ENCODE measurements at regions not wholly inside any gene's neighbourhood (a gene's known extent, or its start where the extent isn't known, plus 50 kb on each side); places are given as distances from the start of the nearest gene placed in this dataset.
A peak's percentile ranks its signal among the peaks of the same experiment; 100 is the strongest.
"Not testable (repeated sequence)": the region's sequence is repeated elsewhere in the genome, so short reads cannot be mapped to it uniquely, and the experiment has no call there.

DNA sequence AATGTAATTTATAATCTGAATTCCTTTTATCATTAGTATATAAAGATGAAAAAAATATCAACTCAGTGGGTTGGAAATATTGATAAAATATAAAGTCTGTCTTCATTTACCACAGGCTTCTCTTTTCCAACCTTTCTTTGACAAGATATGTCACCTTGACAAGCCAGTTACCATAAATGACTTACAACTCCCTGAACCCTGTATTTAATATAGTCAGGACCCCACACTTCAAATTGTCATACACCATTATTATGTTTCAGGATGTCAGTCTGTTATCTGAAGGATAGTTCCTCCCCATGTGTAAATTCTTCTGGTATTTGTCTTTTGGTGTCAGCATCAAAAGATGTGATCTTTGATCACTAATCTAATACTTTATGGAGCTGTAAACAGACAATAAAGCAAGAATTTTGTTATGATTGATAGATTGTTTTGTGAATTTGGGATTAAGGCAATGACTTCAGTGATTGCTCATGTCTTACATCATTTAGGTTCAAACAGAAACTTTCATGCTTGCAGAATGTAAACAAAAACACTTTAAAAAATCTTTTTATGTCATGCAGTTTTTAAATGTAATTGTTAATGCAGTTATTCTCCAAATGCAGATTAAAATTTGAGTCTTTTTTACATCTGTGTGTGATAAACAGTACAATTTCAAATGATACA, 503.5 kb upstream of the BCHE start:
- no peak for DNase-seq (ENCODE audit: low read depth)

DNA sequence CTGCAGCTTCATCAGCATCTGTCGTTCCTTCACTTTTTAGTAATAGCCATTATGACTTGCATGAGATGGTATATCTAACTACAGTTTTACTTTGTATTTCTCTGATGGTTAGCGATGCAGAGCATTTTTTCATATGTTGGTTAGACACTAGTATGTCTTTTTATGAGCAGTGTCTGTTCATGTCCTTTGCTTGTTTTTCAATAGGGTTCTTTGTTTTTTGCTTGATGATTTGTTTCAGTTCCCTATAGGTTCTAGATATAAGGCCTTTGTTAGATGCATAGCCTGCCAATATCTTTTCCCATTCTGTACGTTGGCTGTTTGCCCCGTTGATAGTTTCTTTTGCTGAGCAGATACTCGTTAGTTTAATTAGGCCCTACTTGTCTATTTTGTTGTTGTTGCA, 487.2 kb upstream of the BCHE start:
- no peak for DNase-seq (ENCODE audit: low read depth)

DNA sequence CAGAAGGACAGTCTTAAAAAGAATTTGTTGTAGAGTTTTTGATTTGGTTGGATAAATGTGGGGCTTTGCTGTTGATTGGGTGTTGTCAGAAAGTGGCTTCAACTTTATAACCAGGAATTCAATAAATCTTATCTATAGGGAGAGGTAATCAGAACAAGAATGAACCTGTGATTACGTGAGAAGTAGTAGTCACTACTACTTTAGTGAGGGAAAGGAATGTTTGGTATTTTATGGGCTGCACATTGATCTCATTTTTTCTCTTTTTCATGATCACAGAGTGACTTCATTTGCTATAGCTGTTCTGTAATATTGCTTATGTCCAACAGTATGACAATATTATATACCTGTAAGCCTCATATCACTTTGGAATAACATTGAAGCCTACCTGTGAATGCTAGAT, 485.2 kb upstream of the BCHE start:
- DNase-seq (ENCODE audit: low read depth), result no peak

DNA sequence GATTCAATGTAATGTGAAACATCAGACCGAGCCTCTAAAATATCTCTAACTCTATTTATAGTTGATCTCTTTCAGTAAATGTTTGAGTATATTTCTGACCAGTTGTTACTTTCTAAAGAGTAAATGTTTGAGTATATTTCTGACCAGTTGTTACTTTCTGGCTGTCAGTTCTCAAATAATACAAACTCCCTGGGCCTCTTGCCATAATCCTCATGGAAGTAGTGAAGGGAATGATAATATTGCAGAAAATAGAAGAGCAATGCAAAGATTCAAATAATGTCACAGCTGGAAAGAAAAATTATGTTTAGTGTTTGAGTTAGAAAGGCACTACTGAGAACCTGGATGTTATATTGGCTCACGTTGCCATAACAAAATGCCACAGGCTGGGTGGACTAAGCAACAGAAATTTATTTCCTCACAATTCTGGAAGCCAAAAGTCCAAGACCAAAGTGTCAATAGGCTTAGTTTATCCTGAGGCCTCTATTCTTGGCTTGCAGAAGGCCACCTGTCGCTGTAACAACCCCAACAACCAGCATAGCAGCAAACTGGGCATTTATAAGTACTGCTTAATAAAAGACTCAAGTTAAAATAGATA, 470.6 kb upstream of the BCHE start:
- no peak for DNase-seq (ENCODE audit: low read depth)

DNA sequence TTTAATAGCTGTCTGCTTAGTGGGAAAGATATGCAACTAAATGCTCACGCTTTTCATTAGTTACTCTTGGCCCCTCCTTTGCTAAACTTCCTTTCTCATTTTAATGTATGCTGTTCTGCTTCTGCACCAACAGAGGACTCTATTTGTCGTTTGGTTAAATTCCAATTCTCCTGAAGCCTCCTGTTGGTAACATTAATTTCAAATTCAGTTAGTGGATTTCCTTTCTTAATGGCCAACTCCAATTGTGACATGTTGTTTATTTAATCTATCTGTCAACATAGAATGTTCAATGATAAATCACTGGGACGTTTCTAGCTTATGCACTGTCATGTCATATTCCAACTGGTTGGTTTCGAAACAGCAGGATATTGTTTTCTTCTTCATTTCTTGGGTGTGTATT, 467.4 kb upstream of the BCHE start:
- DNase-seq (ENCODE audit: low read depth), result no peak

DNA sequence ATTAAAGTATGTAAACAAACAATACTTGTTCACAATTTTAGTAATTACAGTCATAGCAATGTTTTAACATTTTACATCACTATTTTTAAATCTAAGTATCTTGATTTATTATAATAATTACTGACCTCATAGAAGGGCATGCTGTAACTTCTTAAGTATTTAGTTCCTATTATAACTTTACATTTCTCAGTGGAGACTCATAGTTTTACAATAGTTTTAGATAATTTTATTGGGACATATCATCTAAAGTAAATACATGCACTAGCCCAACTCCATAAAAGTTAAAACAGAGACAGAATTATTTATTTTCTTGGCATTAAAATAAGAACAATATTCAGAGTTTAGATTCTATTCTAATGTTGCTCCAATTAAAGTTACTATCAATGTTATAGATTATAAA, 466.5 kb upstream of the BCHE start:
- DNase-seq (ENCODE audit: low read depth), result no peak

DNA sequence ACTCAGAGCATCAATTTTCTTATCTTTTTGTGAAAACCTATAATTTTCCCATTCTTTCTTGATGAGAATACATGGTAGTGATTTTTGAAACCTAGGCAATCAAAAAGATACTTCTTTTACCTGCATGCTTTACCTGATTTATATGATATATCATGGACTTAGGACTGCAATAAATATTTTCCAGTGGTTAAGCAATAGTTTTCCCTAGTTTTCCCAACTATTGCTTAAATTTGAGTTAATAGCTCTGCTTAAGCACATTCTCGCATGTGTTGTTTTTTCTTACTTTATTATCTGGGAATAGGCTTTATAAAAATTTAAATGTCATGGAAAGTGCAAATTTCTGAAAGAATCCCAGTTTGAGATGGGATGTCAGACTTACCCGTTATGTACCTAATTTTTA, 465.1 kb upstream of the BCHE start:
- DNase-seq (ENCODE audit: low read depth), result no peak

DNA sequence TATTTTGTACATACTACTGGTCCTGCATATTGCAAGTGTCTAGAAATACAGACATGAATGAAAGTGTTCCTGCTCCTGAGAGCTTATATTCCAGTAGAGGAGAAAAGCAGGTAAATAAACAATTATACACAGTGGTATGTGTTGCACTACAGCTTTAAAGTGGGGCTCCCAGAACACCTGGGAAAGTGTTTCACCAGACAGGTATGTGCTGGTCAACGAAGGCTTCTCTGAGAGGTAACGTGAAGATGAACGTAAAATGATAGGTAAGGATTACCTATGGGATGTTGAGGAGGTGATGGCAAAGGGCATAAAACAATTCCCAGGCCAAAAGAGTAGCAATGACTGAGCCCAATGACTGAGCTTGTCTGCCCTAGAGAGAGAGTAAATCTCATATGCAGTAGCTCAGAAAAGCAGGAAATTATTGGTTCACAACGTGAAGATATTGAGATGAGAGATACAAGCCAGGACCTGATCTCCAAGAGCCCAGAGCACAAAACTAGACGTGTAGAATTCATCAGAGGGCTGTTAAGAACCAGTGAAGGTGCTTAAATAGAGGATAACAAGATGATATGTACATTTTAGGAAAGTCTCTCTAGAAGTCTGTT, 459.1 kb upstream of the BCHE start:
- no peak for DNase-seq (ENCODE audit: low read depth)

DNA sequence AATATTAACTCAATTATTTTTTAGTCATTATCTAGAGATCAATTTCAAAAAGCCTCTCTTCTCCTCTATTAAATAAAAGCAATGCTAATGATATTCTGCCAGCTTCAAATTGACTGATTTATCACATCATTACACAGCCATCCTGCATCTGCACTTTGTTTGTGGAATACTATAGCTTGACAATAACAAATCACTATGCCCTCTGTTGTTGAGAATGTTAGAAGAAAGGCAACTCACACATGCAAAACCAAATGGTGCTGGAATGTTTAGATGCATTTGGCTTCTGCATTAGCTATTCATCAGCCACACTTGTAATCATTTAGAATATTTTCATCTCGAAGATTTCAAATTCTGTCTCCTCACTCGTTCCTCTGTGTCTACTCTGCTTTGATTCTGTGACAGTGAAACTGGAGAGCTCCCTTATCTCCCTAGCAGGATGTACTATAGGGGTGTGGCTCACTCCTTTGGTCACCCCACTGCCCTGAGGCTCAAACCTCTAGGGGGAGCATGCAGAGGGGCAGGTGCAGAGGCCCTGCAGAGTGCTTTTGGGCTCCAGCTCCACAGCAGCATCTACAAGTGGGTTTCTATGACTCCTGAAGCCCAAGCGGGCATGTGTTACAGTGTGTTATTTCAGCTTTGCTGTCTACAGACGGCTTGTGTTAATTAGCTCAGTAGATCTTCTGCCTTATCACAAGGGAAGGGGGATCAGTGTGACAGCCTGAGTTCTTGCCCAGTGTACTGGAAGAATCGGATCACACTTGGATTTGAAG, 454.1 kb upstream of the BCHE start:
- DNase-seq (ENCODE audit: low read depth), result no peak

DNA sequence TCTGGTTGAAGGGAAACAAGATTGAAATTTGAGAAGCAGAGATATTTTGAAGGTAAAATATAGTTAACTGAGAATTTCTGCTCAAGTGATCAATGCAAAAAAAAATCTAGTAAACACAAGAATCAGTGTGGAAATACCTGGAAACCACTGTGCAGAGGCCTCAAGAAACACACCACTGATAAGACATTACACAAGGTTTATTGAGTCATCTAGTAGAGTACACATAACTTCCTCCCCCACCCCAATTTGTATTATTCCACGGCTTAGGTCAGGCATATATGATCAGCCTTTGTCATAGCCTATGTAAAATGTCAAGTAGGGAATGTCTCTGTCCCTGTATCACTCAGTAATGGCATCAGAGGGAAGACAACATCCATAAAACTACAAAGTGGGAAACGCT, 447.8 kb upstream of the BCHE start:
- no peak for DNase-seq (ENCODE audit: low read depth)

DNA sequence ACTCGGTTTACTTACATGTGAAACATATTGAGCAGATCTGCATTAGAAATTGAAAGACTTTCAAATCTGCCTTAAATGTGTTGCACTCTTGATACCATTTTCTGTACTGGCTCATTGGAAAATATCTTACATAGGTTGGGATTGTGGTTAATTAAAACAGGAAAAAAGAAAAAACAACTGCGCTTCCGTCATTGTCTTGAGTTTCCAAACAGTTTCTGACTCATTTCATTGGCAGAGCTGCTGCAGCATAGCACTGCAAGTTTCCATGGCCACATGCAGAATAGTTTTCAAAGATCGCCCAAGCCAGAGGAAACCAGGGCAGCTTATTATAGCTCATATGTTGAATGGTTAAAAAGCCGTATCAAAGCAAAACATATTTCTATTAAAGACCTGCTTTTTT, 446.6 kb upstream of the BCHE start:
- DNase-seq (ENCODE audit: low read depth), result peak; percentile 46

DNA sequence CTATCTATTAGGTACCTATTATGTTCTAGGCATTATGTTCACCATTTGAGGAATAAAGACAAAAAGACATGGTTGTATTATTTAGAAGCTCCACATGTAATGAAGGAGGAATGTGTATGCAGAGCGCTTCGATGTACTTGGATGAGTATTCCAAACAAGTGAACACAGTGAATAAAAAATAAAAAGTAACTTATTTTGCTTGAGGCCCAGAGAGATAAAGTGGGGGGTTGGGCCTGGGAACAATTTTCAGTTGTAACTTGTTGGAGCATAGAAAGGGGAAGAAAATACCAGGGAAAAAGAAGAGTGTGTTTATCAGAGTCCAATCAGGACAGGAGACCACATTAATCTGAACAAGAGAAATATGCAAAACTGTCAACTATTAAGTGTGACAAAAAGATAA, 445.7 kb upstream of the BCHE start:
- DNase-seq (ENCODE audit: low read depth), result no peak

DNA sequence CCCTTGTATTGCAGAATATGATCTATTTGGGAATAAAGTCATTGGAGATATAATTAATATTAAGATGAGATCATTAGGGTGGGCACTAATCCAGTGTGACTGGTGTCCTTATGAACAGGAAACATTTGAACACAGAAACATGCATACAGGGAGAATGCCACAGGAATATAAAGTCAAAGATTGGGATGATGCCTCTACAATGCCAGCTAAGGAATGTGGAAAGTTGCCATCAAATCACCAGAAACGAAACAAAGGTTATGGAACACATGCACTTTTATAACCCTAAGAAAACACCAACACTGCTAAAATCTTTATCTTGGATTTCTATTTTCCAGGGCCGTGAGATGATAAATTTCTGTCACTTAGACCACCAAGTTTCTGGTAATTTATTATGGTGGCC, 442.4 kb upstream of the BCHE start:
- DNase-seq (ENCODE audit: low read depth), result no peak

DNA sequence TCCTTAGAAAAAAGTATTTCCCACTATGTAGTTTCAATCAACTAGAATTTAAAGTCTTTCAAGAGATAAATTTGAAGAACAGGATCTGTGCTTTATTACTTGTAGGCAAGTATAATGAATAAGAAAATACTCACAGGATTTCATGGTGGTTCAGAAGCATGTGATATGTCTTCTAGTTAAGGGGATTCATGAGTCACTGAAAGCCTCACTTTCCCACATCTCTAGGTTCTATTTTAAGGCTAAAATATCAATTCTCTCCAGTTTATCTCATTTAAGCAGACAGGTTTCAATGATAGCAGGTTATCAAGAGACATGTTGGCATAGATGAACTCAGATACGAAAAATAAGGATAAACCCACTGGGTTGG, 437.8 kb upstream of the BCHE start:
- no peak for DNase-seq (ENCODE audit: low read depth)

DNA sequence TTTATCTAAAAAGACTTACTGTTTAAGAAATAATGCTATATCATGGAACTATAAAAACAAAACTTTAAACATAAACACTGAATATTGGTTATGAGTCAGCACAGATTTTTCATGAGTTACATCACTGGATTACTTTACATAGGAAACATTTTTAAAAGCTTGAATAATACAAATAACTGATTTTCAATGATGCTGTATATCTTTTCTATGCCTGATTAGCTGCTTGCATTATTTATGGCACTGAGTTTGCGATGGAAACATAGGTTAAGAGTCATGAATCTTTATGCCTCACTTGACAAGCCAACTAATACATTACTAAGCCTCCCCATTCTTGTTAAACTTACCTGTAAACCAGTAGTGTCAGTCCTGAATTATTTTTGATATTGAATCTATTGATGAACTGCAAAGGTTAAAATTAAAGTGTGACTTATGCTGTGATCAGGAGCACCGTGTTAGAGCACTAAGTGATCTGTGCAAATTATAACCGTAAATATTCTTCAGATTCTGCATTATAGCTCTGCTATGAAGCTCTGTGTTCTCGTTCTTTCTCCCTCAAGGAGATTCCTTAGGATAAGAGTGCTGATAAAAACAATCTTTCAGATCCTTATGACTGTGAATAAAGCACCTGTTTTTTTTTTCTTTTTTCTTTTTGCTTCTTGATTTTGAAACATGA, 437.3 kb upstream of the BCHE start:
- no peak for DNase-seq (ENCODE audit: low read depth)

DNA sequence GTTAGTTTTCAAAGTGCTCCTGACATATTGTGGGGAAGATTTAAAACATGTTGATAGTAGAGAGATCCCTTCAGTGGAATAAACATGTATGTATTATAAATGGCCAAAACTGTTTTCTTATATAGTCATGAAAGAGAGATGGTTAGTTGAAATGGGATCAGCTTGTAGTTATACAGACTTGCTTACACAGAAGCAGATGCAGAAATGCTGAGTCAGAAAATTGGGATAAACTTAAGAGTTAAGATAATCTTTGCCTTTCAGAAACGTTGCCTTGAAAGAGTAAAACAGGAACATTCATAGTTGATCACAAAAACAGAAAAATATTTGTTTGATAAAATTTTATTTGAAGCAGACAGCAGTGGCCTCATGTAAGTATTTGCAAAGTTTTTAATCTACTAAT, 433.2 kb upstream of the BCHE start:
- no peak for DNase-seq (ENCODE audit: low read depth)

DNA sequence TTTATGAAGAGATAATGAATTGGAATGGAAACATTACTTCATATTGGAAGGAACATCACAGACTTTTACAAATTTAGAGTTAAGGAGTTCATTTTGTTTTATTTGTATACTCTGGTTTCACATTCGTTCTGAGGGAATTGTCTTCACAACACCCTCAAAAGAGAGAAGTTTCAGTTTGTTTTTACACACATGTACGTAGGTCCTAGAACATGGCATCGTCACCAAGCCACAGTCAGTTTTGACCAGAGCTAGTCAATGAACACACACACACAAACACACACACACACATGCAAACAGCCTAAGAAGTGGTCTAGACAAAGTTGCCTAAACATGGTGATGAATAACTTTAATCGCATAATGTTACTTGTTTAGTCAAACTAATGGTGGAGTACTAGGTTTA, 427.9 kb upstream of the BCHE start:
- no peak for DNase-seq (ENCODE audit: low read depth)

DNA sequence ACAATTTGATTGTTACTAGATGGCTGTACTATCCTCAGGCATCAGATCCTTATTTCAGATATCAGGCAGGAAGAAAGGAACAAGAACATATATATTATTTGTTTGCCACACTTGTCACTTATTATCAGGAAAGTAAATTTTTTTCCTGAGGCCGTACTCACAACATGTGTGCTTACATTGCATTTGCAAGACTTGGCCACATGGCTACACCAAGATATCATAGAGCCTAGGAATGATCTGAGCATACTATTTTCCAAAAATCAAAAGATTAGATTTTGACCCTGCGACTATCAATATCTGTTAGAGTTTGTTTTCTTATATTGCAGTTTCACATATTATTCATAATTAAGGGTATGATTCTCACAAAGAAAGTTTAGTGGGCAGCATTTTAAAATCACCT, 426.2 kb upstream of the BCHE start:
- no peak for DNase-seq (ENCODE audit: low read depth)

DNA sequence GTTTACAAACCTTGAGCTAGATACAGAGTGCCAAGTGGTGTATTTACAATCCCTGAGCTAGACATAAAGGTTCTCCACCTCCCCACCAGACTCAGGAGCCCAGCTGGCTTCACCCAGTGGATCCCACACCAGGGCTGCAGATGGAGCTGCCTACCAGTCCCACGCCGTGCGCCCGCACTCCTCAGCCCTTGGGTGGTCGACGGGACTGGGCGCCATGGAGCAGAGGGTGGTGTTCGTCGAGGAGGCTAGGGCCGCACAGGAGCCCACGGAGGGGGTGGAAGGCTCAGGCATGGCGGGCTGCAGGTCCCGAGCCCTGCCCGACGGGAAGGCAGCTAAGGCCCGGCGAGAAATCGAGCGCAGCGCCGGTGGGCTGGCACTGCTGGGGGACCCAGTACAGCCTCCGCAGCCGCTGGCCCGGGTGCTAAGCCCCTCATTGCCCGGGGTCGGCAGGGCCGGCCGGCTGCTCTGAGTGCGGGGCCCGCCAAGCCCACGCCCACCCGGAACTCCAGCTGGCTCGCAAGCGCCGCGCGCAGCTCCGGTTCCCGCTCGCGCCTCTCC, 421.1 kb upstream of the BCHE start:
- not testable (repeated sequence) for DNase-seq (ENCODE audit: low read depth)

DNA sequence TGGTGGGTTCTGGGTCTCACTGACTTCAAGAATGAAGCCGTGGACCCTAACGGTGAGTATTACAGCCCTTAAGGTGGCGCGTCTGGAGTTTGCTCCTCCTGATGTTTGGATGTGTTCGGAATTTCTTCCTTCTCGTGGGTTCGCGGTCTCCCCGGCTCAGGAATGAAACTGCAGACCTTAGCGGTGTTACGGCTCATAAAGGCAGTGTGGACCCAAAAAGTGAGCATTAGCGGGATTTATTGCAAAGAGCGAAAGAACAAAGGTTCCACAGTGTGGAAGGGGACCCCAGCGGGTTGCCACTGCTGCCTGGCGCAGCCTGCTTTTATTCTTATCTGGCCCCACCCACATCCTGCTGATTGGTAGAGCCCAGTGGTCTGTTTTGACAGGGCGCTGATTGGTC, 420.5 kb upstream of the BCHE start:
- no peak for DNase-seq (ENCODE audit: low read depth)

DNA sequence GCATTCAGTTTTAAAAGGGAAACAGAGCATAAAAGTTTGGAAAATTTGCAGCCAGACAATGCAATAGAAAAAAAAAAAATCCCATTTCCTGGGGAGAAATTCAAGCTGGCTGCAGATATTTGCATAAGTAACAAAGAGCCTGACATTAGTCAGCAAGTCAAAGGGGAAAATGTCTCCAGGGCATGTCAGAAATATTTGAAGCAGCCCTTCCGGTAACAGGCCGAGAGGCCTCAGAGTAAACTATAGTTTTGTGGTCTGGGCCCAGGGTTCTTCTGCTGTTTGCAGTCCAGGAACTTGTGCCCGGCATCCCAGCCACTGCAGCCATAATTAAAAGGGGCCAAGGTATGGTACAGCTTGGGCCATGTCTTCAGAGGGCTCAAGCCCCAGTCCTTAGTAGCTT, 411.6 kb upstream of the BCHE start:
- DNase-seq (ENCODE audit: low read depth), result no peak

DNA sequence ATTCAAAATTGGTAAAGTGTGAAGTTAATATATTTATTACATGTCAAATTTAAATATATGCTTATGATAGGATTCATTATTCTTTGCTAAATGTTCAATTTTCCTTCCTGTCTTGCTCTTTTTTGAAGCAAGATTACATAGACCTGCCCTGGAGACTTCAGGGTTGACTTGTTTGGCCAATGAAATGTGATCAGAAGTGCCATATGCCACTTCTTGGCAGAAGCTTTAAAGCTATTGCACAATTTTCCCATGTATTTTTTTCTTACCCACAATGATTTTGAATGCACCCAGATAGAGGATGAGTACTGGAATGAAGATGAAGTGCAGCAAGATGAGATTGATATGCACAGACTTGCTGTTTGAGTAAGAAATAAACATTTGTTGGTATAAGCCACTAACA, 406.3 kb upstream of the BCHE start:
- DNase-seq (ENCODE audit: low read depth), result no peak

Data from forelimb muscle (tissue), 1 donor.